Endothelial cell of umbilical vein (primary cell): ENCODE measurements at regions not wholly inside any gene's neighbourhood (a gene's known extent, or its start where the extent isn't known, plus 50 kb on each side); places are given as distances from the start of the nearest gene placed in this dataset.

ENCODE experiments used
- BruUV-seq: library from RNA; stranded (reverse); fragments of 400-500 nt; replicated peaks from 2 replicates; lab custom pipeline; 2021; lab: Mats Ljungman, UMichigan
- CTCF ChIA-PET: fragments of 300-600, 350-600 bp; sonication (Branson Sonifier 250); formaldehyde crosslinking; loops from one replicate; lab custom pipeline; 2021; ENCODE audit warnings: antibody characterized with exemption, inconsistent platforms; lab: Charles Lee
- POLR2A ChIA-PET: fragments of 300-600, 350-600 bp; sonication (Branson Sonifier 250); formaldehyde crosslinking; loops from one replicate; lab custom pipeline; 2021; ENCODE audit warnings: antibody characterized with exemption, inconsistent platforms; lab: Charles Lee
- DNase-seq: peaks from one replicate; pipeline ENCODE4 v3.0.0-alpha.2; 2011; ENCODE audit warnings: low read depth, low spot score
- FAIRE-seq: peaks from 2 replicates; lab custom pipeline; 2011; peaks lifted over from hg19 to GRCh38; lab: Jason Lieb, UNC
- H2AFZ ChIP-seq: 2 replicates; pipeline ENCODE4 v1.6.0; 2012; ENCODE audit warnings: low read depth, low read length, control low read depth, inconsistent platforms
- H3K27ac ChIP-seq: 2 replicates; pipeline ENCODE4 v1.5.1; 2011; ENCODE audit warnings: low read depth, mild to moderate bottlenecking, control low read depth, low read length, moderate library complexity; ENCODE audit not compliant: insufficient read depth
- H3K27me3 ChIP-seq, 2 experiments: 2 replicates each; pipeline versions ENCODE4 v1.6.0 to v1.6.1; 2011; ENCODE audit warnings: low read length in 2 of 2, mixed read lengths in 1 of 2; ENCODE audit not compliant: control insufficient read depth in 2 of 2, insufficient read depth in 2 of 2
- H3K36me3 ChIP-seq, 2 experiments: 2 replicates in 1 of 2; 3 replicates in 1 of 2; pipeline ENCODE4 v1.5.1; 2011; ENCODE audit warnings: low read length in 2 of 2, mild to moderate bottlenecking in 1 of 2, moderate library complexity in 1 of 2; ENCODE audit not compliant: control insufficient read depth in 2 of 2, insufficient read depth in 2 of 2; ENCODE audit errors: extremely low read depth in 1 of 2
- H3K4me1 ChIP-seq: 3 replicates; pipeline ENCODE4 v1.5.1; 2011; ENCODE audit warnings: mild to moderate bottlenecking, low read length; ENCODE audit not compliant: control insufficient read depth, insufficient read depth; ENCODE audit errors: extremely low read depth
- H3K4me2 ChIP-seq: 2 replicates; pipeline ENCODE4 v1.6.1; 2011; ENCODE audit warnings: low read length, control low read depth, mixed read lengths; ENCODE audit not compliant: insufficient read depth
- H3K4me3 ChIP-seq, 3 experiments: fragments of 200-600 bp in 1 of 3; sonication (generic), shearing (Covaris generic) in 1 of 3; replicated peaks in 1 of 3; 2 replicates each; pipeline ENCODE4 v1.5.1; 2011 to 2016; ENCODE audit warnings: control low read depth in 3 of 3, low read length in 3 of 3, mild to moderate bottlenecking in 2 of 3, inconsistent platforms in 1 of 3, low read depth in 1 of 3, moderate library complexity in 1 of 3; ENCODE audit not compliant: insufficient read depth in 1 of 3
- H3K79me2 ChIP-seq: 2 replicates; pipeline ENCODE4 v1.6.0; 2012; ENCODE audit warnings: low read length, inconsistent platforms; ENCODE audit not compliant: control insufficient read depth, insufficient read depth
- H3K9ac ChIP-seq: replicated peaks from 2 replicates; pipeline ENCODE3; 2011; ENCODE audit warnings: low read length, control low read depth; ENCODE audit not compliant: insufficient read depth; ENCODE audit errors: extremely low read depth
- H3K9me1 ChIP-seq: replicated peaks from 3 replicates; pipeline ENCODE4 v1.6.0; 2011; ENCODE audit warnings: mild to moderate bottlenecking, low read length; ENCODE audit not compliant: control insufficient read depth, insufficient read depth; ENCODE audit errors: extremely low read depth
- H3K9me3 ChIP-seq: replicated peaks from 2 replicates; pipeline ENCODE4 v1.5.1; 2012; ENCODE audit warnings: low read length, inconsistent platforms; ENCODE audit not compliant: control insufficient read depth, insufficient read depth
- H4K20me1 ChIP-seq: replicated peaks from 2 replicates; pipeline ENCODE3; 2011; ENCODE audit warnings: mild to moderate bottlenecking, low read length; ENCODE audit not compliant: control insufficient read depth, insufficient read depth; ENCODE audit errors: extremely low read depth
- CTCF ChIP-seq, 2 donors: IDR thresholded peaks; 1 replicate in 1 of 2; 2 replicates in 1 of 2; pipeline ENCODE4 v1.5.1; 2011; ENCODE audit warnings: low read length in 2 of 2, mild to moderate bottlenecking in 2 of 2, moderate library complexity in 2 of 2, control low read depth in 1 of 2, inconsistent platforms in 1 of 2, low read depth in 1 of 2; ENCODE audit not compliant: insufficient read depth in 1 of 2; ENCODE audit errors: extremely low read depth in 1 of 2
- EZH2 ChIP-seq: IDR thresholded peaks from 2 replicates; pipeline ENCODE4 v1.6.1; 2012; ENCODE audit warnings: borderline replicate concordance, low read depth, mild to moderate bottlenecking, moderate library complexity, low read length, inconsistent platforms; ENCODE audit not compliant: severe bottlenecking
- FOS ChIP-seq: IDR thresholded peaks from 2 replicates; pipeline ENCODE4 v1.6.1; 2011; ENCODE audit warnings: mild to moderate bottlenecking, low read length, moderate library complexity, borderline replicate concordance; ENCODE audit not compliant: insufficient read depth
- GATA2 ChIP-seq: IDR thresholded peaks from 2 replicates; pipeline ENCODE4 v1.7.0; 2011; ENCODE audit warnings: low read depth, mild to moderate bottlenecking, moderate library complexity, mixed read lengths, low read length; ENCODE audit not compliant: insufficient read length, insufficient read depth
- JUN ChIP-seq: IDR thresholded peaks from 2 replicates; pipeline ENCODE4 v1.6.1; 2011; ENCODE audit warnings: borderline replicate concordance, low read depth; ENCODE audit not compliant: insufficient read length, insufficient read depth
- MAX ChIP-seq: IDR thresholded peaks from 2 replicates; pipeline ENCODE4 v1.6.1; 2011; ENCODE audit not compliant: insufficient read depth, insufficient read length
- MYC ChIP-seq: IDR thresholded peaks from one replicate; pipeline ENCODE4 v1.6.1; 2011; ENCODE audit warnings: mild to moderate bottlenecking, low read depth, low read length
- POLR2A ChIP-seq: IDR thresholded peaks from 2 replicates; pipeline ENCODE4 v1.6.1; 2012; ENCODE audit warnings: low read depth, mild to moderate bottlenecking, control low read depth, low read length
- POLR2AphosphoS5 ChIP-seq: IDR thresholded peaks from 2 replicates; pipeline ENCODE4 v1.6.1; 2012; ENCODE audit warnings: low read depth, mild to moderate bottlenecking, control low read depth, low read length, moderate library complexity; ENCODE audit not compliant: insufficient read depth
- dilution Hi-C: fragments of 300-500 bp; cut with MboI; formaldehyde crosslinking; loops from one replicate; pipeline ENCODE4 v1.15.0; 2019; ENCODE audit warnings: low sequenced_read_pairs; ENCODE audit not compliant: extremely low pct_ligation_motif_present
- intact Hi-C: fragments of 100-400 bp; cut with micrococcal nuclease; formaldehyde crosslinking; loops from one replicate; pipeline ENCODE4 v1.10.0; 2022

DNA sequence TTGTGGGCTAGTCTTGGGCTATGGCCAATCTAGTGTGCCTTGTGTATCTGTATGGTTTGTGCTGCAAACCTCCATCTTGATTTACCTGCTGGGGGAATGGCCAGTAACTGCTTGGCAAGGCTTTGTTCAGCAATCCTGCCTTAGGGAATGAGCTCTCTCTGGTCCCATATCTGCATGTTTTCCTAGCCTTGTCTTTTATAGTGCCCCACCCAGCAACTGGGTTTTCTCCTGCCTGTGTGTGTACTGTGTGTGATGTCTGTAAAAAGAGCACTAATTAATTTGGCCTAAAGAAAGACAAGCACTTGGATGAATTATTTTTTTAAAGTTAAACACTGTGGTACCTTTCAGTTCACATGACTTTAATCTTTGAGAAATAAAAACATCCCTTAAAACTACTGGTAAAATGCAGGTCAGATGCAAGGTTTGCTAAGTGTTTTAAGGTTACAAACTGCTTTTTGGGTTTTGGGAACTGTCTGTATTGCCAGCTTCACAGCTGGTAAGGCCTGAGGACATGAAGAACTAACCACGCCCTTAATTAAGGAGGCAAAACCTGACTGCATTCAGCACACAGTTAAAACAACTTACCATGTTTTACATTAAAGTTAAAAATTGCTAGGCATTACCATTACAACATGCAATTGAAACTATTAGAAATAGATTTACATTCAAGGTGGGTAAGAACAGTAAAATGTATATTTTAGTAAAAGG is 1169.2 kb downstream of the OTOL1 start:
- FAIRE-seq (no peak), DNase-seq (no peak)
- ChIA-PET CTCF (no interaction called here), POLR2A (no interaction called here)
- TF ChIP-seq MAX (no peak), GATA2 (no peak), MYC (no peak), JUN (no peak), CTCF (IDR thresholded peaks at IDR 0.05; ENCODE audit: extremely low read depth in 1 of 2, insufficient read depth in 1 of 2, low read depth in 1 of 2, low read length in 2 of 2) (no peak), POLR2AphosphoS5 (no peak), POLR2A (no peak), EZH2 (no peak), FOS (no peak)
- Histone ChIP-seq H3K36me3 (no peaks in the 10 kb centered on the region), H3K27me3 (no peaks in the 10 kb centered on the region), H3K4me2 (no peak overlapping the region), H3K4me1 (no peaks in the 10 kb centered on the region), H3K79me2 (no peaks in the 10 kb centered on the region), H3K9me3 (no peaks in the 10 kb centered on the region), H3K4me3 (no peak overlapping the region), H3K27ac (no peak overlapping the region), H2AFZ (no peak overlapping the region), H3K9ac (no peak overlapping the region), H4K20me1 (no peaks in the 10 kb centered on the region), H3K9me1 (no peaks in the 10 kb centered on the region)
- dilution Hi-C loops: no loop called here
- intact Hi-C loops: no loop called here
- BruUV-seq: no TSS peak
